ENCODE measurements at regions not wholly inside any gene's neighbourhood (a gene's known extent, or its start where the extent isn't known, plus 50 kb on each side); places are given as distances from the start of the nearest gene placed in this dataset.

DNA sequence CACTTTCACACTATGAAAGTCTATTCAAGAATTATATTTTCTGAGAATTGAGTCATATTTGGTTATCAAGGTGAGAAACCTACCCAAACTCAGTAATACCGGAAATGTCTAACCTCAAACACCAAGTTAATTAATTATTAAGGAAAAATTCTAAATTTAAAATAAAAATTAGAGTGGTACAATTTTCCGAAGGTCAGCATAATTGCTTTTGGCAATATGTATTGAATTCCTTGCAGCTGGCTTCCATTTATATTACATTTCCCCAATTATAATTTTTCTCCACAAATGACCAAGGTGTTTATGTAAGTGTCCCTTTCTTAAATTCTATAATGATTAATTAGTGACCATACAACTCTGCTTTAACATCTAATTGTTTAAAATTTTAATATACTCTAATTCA lies 316.0 kb upstream of the IRAK1BP1 start:
- TF ChIP-seq POLR2AphosphoS5 (IDR thresholded peaks at IDR 0.05) (no peak), POLR2A (IDR thresholded peaks at IDR 0.05) (no peak), CTCF (IDR thresholded peaks at IDR 0.05) (no peak)

Data from transverse colon (tissue), 4 donors.